Cerebellar cortex (tissue), 1 donor: ENCODE measurements at regions not wholly inside any gene's neighbourhood (a gene's known extent, or its start where the extent isn't known, plus 50 kb on each side); places are given as distances from the start of the nearest gene placed in this dataset.
"Not testable (repeated sequence)": the region's sequence is repeated elsewhere in the genome, so short reads cannot be mapped to it uniquely, and the experiment has no call there.

Experiments used
- DNase-seq: peaks from one replicate; pipeline ENCODE4 v3.0.0-alpha.2; 2015; ENCODE audit warnings: low spot score

- no peak for DNase-seq
Observed at GRCh38 chr6:121020656-121021055, 313.6 kb downstream of the TBC1D32 start.

DNA sequence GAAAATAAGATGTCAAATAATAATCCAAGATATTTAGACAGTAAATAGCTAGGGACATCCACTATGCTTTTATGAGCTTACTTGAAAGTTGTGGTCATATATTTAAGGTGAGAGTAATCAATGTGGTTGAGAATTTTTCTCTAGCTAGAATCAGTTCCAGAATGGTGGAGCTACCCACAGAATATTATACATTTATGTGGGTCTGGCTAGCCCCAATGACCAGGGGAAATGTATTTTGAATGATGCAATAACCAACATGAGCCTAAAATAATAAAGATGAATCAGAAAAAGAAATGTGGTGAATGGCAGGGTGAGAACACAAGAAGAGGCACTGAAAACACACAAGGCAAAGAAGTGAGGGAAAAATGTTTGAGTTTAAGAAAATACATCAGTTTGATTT is 325.7 kb downstream of the TBC1D32 start:
- DNase-seq = no peak

GRCh38 chr6:121006024-121006423 is 328.3 kb downstream of the TBC1D32 start:
- no peak for DNase-seq

GRCh38 chr6:121000381-121000780 is 333.9 kb downstream of the TBC1D32 start:
- no peak for DNase-seq

DNA sequence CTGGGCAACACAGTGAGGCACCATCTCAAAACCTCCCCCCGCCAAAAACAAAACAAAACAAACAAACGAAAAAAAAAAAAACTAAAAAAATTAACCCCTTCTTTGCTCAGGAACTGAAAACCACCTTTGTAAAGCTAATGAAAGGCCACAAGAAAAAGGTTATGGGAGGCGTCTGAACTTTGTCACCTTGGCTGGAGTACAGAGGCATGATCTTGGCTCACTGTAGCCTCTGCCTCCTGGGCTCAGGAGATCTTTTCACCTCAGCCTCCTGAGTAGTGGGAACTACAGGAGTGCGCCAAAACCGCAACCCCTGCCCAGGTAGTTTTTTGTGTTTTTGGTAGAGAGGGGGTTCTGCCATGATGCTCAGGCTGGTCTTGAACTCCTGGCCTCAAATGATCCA is 337.9 kb downstream of the TBC1D32 start:
- DNase-seq = no peak

GRCh38 chr6:120994573-120994967 is 339.7 kb downstream of the TBC1D32 start:
- no peak for DNase-seq

- no peak for DNase-seq
Observed at GRCh38 chr6:120993929-120994572, 340.2 kb downstream of the TBC1D32 start.

DNA sequence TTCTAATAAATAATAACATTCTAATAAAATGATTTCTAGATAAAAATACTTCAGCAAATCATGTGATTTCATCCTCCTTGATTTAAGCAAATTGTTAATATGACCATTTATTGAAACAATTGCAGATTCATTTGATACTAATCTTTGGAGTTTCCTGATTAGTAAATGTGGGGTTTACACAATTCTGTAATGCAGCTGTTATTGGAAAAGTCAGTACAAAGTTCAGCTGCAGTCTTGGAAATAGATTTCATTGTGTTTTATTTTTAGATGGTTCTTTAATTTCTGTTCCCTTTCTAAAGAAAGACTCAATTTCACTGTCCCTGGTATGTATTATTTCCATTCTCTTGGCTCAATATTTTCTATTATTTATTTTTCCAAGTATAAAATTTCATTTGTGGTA is 342.0 kb downstream of the TBC1D32 start:
- DNase-seq = no peak

DNA sequence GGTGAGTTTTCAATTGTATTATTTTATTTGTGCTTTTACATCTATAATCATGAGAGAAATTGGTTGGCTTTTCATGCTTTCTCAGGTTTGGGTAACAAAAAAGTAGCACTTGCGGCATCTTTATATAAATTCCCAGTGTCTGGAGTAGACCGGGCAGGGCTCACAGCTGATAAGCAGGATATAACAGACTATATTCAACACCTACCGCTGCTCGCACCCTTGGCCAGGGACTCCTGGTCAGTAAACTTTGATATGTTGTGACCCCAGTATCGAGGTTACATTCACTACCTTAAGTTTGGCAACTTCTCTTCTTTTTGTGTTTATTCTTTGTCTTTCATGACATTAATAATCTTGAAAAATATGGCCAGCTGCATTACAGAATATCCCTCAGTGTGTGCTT is 343.4 kb downstream of the TBC1D32 start:
- DNase-seq = no peak

GRCh38 chr6:120981835-120982234 is 352.4 kb downstream of the TBC1D32 start:
- no peak for DNase-seq

DNA sequence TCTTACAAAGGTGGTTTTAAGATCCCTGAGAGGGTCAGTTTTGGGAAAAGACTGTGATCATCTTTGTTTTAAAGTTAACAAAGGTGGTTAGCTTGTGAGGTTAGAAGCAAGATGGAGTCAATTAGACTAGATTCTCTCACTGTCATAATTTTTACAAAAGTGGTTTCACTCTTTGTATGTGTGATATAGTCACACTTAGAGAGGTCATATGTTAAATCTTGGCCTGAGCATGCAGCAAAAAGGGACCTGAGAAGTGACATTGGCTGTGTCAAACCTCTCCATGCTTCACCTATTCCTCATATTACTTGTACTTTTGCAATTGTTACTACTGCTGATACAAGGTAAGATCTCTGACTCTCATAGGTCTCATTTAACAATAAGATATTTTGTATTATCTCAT is 368.0 kb downstream of the TBC1D32 start:
- no peak for DNase-seq

- DNase-seq = no peak
Observed at GRCh38 chr6:120965814-120966213, 368.5 kb downstream of the TBC1D32 start.

DNA sequence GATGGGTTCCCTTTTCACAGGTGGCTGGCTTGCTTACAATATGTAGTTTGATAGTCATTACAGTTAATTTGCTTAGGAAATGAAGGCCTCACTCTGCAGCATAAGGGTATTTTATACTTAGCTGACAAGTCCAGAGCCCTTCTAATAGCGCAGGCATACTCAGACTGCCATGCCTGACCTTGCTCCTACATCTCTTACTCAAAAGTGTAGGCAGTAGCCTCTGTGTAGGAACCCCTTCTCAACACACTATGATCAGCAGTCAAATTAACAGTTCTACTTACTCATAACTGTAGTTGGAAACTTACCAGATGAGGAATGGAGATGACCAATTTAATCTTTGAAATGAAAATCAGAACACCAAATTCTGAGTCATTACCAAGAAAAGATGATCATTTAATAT is 373.5 kb downstream of the TBC1D32 start:
- DNase-seq = no peak

- no peak for DNase-seq
Observed at GRCh38 chr6:120954111-120954510, 380.2 kb downstream of the TBC1D32 start.

DNA sequence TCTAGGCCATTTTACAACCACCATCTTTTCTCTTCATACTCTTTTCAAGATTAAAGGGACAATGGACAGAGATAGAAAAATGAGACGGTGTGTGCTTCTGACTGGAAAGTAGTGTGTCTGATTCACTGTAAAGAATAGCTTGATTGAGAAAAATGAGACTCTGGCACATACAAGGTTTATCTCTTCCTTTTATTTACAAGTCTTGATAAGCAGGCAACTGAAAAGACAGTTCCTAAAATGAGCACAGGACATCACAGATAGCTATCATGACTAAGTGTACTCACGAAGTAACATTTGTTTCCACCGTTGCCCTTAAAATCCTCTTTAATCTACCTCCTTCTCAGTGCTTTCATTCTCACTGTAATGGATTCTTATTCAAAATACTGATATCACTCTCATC is 383.0 kb downstream of the TBC1D32 start:
- DNase-seq = no peak

GRCh38 chr6:120947111-120947510 is 387.2 kb downstream of the TBC1D32 start:
- DNase-seq = no peak

DNA sequence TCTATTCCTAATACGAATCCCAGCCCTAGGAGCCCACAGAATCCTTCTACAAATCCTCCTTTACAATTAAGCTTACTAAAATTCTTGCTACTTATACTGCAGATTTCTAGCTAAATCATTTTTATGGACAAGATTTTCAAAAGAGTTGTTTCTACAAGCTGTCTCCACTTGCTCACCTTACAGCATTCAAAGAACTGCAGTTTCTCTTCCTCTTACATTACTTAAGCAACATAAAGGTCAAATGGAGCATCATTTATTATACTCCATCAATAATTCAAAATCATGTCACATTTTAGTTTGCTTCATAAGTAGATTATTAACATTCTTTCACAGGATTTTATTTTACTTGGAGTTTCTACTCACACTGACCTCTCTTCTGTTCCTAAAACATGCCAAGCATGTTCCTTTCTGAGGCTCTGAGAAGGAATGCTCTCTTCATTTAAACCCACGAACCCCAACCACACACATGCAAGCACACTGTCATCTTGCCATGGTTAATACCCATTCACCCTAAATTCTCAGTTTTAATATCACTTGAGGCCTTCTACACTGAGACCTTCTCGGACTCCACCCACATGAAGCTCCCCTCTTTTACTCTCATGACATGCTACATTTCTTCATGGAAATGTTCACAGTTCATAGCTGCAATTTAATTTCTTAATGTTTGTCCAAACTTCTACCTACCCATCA is 388.2 kb downstream of the TBC1D32 start:
- no peak for DNase-seq

GRCh38 chr6:120938876-120939472 is 395.3 kb downstream of the TBC1D32 start:
- DNase-seq = no peak

- no peak for DNase-seq
Observed at GRCh38 chr6:120938164-120938875, 396.0 kb downstream of the TBC1D32 start.

DNA sequence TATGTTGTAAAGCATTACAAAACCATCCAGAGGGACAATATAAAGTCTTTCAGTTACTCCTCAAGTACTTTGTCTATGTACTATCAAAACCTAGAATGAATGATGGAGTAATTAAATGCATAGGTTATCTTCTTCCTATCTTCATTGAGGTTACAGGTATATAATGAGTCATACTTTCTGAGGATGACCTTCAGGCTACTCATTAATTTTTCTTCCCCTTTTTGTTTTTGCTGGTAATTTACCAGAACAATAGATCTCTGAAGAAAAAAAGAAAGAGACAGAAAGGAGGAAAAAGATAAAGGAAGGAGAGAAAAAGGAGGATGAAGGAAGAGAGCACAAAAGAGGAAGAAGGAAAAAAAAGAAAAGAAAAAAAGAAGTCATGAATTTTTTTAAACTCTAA is 398.4 kb downstream of the TBC1D32 start:
- no peak for DNase-seq

DNA sequence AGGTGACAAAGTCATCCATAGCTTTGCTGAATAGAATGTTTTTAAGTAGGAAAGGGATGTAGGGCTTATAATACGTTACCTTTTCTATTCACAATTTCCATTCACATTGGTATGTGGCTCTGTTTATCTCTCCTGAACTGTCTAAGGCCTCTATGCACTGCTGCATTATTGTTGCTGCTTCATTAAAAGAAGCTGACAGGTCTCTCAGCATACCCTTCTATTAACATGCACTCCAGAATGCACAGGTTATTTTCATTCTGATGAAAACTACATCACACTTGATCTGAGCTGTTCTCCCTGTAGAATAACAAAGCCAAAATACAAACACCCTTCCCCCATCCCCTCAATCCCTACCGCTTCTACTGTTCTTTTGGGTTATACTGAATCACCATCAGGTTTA is 399.3 kb downstream of the TBC1D32 start:
- no peak for DNase-seq

DNA sequence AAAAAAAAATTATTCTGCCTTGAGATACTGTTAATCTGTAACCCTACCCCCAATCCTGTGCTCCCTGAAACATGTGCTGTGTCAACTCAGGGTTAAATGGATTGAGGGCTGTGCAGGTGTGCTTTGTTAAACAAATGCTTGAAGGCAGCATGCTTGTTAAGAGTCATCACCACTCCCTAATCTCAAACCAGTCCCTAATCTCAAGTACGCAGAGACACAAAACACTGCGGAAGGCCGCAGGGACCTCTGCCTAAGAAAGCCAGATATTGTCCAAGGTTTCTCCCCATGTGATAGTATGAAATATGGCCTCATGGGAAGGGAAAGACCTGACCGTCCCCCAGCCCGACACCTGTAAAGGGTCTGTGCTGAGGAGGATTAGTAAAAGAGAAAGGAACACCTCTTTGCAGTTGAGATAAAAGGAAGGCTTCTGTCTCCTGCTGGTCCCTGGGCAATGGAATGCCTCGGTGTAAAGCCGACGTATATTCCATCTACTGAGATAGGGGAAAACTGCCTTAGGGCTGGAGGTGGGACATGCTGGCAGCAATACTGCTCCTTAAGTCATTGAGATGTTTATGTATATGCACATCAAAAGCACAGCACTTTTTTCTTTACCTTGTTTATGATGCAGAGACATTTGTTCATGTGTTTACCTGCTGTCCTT is 402.6 kb downstream of the TBC1D32 start:
- not testable (repeated sequence) for DNase-seq
